ENCODE measurements at regions not wholly inside any gene's neighbourhood (a gene's known extent, or its start where the extent isn't known, plus 50 kb on each side); places are given as distances from the start of the nearest gene placed in this dataset.
"Not testable (repeated sequence)": the region's sequence is repeated elsewhere in the genome, so short reads cannot be mapped to it uniquely, and the experiment has no call there.

GRCh38 chr12:123047892-123048291 lies 67.4 kb downstream of the ARL6IP4 start:
- TF ChIP-seq CTCF (IDR thresholded peaks at IDR 0.05); POLR2A (IDR thresholded peaks at IDR 0.05; ENCODE audit: low read depth): not testable (repeated sequence)

Measured in esophagus muscularis mucosa (tissue), 3 donors.